Fibroblast of lung (primary cell): ENCODE measurements at regions not wholly inside any gene's neighbourhood (a gene's known extent, or its start where the extent isn't known, plus 50 kb on each side); places are given as distances from the start of the nearest gene placed in this dataset.

Experiments
- EZH2 ChIP-seq: IDR thresholded peaks from 2 replicates; pipeline ENCODE4 v1.5.1; 2012; ENCODE audit warnings: low read length, control low read depth, mild to moderate bottlenecking; ENCODE audit errors: missing control alignments
- TF ChIP-seq, protein P1 (sequence below), 2 donors: IDR thresholded peaks in 1 of 2; conservative IDR thresholded peaks in 1 of 2; 1 replicate in 1 of 2; 2 replicates in 1 of 2; pipeline ENCODE4 v1.5.1; 2011 to 2012; ENCODE audit warnings: low read length in 2 of 2, control low read depth in 1 of 2, inconsistent platforms in 1 of 2, low read depth in 1 of 2, mild to moderate bottlenecking in 1 of 2

DNA sequence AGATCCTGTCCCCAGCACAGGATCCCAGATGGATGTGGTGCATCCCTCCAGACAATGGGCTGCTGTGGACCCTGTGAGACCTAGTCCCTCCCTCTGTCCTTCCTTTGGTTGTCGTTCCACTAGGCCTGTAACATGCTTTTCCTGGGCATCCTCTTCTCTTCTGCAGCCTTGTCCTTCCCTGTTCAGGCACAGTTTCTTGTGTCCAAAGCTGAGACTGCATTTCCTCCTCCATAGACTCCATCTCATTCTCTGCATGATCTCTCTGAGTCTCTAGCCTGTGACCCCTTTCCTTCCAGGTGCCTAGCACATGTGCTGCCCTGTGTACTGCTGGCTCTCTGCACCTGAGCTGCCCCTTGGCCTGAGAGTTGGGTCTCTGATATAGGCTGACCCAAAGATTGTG, 293.5 kb upstream of the IGFBP3 start:
- TF ChIP-seq, protein P1, sequence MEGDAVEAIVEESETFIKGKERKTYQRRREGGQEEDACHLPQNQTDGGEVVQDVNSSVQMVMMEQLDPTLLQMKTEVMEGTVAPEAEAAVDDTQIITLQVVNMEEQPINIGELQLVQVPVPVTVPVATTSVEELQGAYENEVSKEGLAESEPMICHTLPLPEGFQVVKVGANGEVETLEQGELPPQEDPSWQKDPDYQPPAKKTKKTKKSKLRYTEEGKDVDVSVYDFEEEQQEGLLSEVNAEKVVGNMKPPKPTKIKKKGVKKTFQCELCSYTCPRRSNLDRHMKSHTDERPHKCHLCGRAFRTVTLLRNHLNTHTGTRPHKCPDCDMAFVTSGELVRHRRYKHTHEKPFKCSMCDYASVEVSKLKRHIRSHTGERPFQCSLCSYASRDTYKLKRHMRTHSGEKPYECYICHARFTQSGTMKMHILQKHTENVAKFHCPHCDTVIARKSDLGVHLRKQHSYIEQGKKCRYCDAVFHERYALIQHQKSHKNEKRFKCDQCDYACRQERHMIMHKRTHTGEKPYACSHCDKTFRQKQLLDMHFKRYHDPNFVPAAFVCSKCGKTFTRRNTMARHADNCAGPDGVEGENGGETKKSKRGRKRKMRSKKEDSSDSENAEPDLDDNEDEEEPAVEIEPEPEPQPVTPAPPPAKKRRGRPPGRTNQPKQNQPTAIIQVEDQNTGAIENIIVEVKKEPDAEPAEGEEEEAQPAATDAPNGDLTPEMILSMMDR (conservative IDR thresholded peaks at IDR 0.05 in 1 of 2, IDR thresholded peaks at IDR 0.05 in 1 of 2; ENCODE audit: low read depth in 1 of 2, low read length in 2 of 2), result no peak
- no peak for TF ChIP-seq EZH2
